ENCODE measurements at regions not wholly inside any gene's neighbourhood (a gene's known extent, or its start where the extent isn't known, plus 50 kb on each side); places are given as distances from the start of the nearest gene placed in this dataset.

GRCh38 chr5:88967633-88968585, 84.9 kb upstream of the MEF2C start:
- DNase-seq (ENCODE audit: low read depth in 4 of 4, low spot score in 3 of 4): no peak

- no peak for DNase-seq (ENCODE audit: low read depth in 4 of 4, low spot score in 3 of 4)
Measured at GRCh38 chr5:88964831-88965230, 81.8 kb upstream of the MEF2C start.

- DNase-seq (ENCODE audit: low read depth in 4 of 4, low spot score in 3 of 4): no peak
Measured at GRCh38 chr5:88957013-88957412, 74.0 kb upstream of the MEF2C start.

GRCh38 chr5:88956416-88956815, 73.4 kb upstream of the MEF2C start:
- no peak for DNase-seq (ENCODE audit: low read depth in 4 of 4, low spot score in 3 of 4)

GRCh38 chr5:88955403-88955802, 72.4 kb upstream of the MEF2C start:
- no peak for DNase-seq (ENCODE audit: low read depth in 4 of 4, low spot score in 3 of 4)

GRCh38 chr5:88954511-88954910, 71.5 kb upstream of the MEF2C start:
- no peak for DNase-seq (ENCODE audit: low read depth in 4 of 4, low spot score in 3 of 4)

GRCh38 chr5:88952996-88953643, 70.1 kb upstream of the MEF2C start:
- no peak for DNase-seq (ENCODE audit: low read depth in 4 of 4, low spot score in 3 of 4)

GRCh38 chr5:88952344-88952743, 69.4 kb upstream of the MEF2C start:
- DNase-seq (ENCODE audit: low read depth in 4 of 4, low spot score in 3 of 4): peak in 3 of 4 donors; percentile 28 to 47 (median 28)

GRCh38 chr5:88951457-88951856, 68.5 kb upstream of the MEF2C start:
- no peak for DNase-seq (ENCODE audit: low read depth in 4 of 4, low spot score in 3 of 4)

GRCh38 chr5:88948746-88949600, 66.0 kb upstream of the MEF2C start:
- DNase-seq (ENCODE audit: low read depth in 4 of 4, low spot score in 3 of 4): no peak

- no peak for DNase-seq (ENCODE audit: low read depth in 4 of 4, low spot score in 3 of 4)
Measured at GRCh38 chr5:88944751-88945531, 62.0 kb upstream of the MEF2C start.

- no peak for DNase-seq (ENCODE audit: low read depth in 4 of 4, low spot score in 3 of 4)
Measured at GRCh38 chr5:88941581-88941980, 58.6 kb upstream of the MEF2C start.

GRCh38 chr5:88940713-88941112, 57.7 kb upstream of the MEF2C start:
- no peak for DNase-seq (ENCODE audit: low read depth in 4 of 4, low spot score in 3 of 4)

GRCh38 chr5:88939300-88939699, 56.3 kb upstream of the MEF2C start:
- DNase-seq (ENCODE audit: low read depth in 4 of 4, low spot score in 3 of 4): no peak

- DNase-seq (ENCODE audit: low read depth in 4 of 4, low spot score in 3 of 4): no peak
Measured at GRCh38 chr5:88938488-88938887, 55.5 kb upstream of the MEF2C start.

- no peak for DNase-seq (ENCODE audit: low read depth in 4 of 4, low spot score in 3 of 4)
Measured at GRCh38 chr5:88937406-88937805, 54.4 kb upstream of the MEF2C start.

GRCh38 chr5:88934439-88934838, 51.5 kb upstream of the MEF2C start:
- no peak for DNase-seq (ENCODE audit: low read depth in 4 of 4, low spot score in 3 of 4)
